ENCODE measurements at regions not wholly inside any gene's neighbourhood (a gene's known extent, or its start where the extent isn't known, plus 50 kb on each side); places are given as distances from the start of the nearest gene placed in this dataset.

- no peak for TF ChIP-seq CTCF (IDR thresholded peaks at IDR 0.05)
- no peak for TF ChIP-seq POLR2A (IDR thresholded peaks at IDR 0.05)
- no peak for TF ChIP-seq EP300 (IDR thresholded peaks at IDR 0.05)
Measured at GRCh38 chr1:91078859-91079258, 57.0 kb upstream of the ZNF644 start.
